ENCODE measurements at regions not wholly inside any gene's neighbourhood (a gene's known extent, or its start where the extent isn't known, plus 50 kb on each side); places are given as distances from the start of the nearest gene placed in this dataset.

- DNase-seq, result no peak
- TF ChIP-seq CTCF (IDR thresholded peaks at IDR 0.05), result no peak
- TF ChIP-seq POLR2A (IDR thresholded peaks at IDR 0.05), result no peak
- no peak for TF ChIP-seq EP300 (IDR thresholded peaks at IDR 0.05)
- Histone ChIP-seq H3K4me3 (no peak overlapping the region), H3K4me1 (ENCODE audit: insufficient read depth) (no peaks in the 10 kb centered on the region), H3K36me3 (no peaks in the 10 kb centered on the region), H3K27ac (no peak overlapping the region), H3K9me3 (no peaks in the 10 kb centered on the region), H3K27me3 (no peaks in the 10 kb centered on the region)
- intact Hi-C loops (cut with DNase I), result no loop called here
- WGBS, 3 donors, result 81 to 86% (median 82%) methylated on average over 2 of the region's 2 CpGs
Observed at GRCh38 chr11:79697905-79698304, 257.1 kb upstream of the TENM4 start.

GRCh38 chr11:79694368-79694767, 253.5 kb upstream of the TENM4 start:
- no peak for TF ChIP-seq CTCF (IDR thresholded peaks at IDR 0.05)
- TF ChIP-seq POLR2A (IDR thresholded peaks at IDR 0.05), result no peak
- no peak for TF ChIP-seq EP300 (IDR thresholded peaks at IDR 0.05)
- no peaks in the 10 kb centered on the region for H3K9me3 ChIP-seq
- H3K4me1 ChIP-seq (ENCODE audit: insufficient read depth), result no peaks in the 10 kb centered on the region
- intact Hi-C loops (cut with DNase I), result loop anchor here in 1 of 4 donors (5.0 kb wide), 1 partner anchor 1393 kb away; no protein-coding TSS in a partner anchor
- H3K27me3 ChIP-seq, result no peaks in the 10 kb centered on the region
- H3K27ac ChIP-seq, result no peak overlapping the region
- H3K36me3 ChIP-seq, result no peaks in the 10 kb centered on the region
- WGBS, 3 donors, result 97 to 100% (median 98%) methylated on average over 1 of the region's 1 CpG
- DNase-seq, result no peak
- no peak overlapping the region for H3K4me3 ChIP-seq

DNA sequence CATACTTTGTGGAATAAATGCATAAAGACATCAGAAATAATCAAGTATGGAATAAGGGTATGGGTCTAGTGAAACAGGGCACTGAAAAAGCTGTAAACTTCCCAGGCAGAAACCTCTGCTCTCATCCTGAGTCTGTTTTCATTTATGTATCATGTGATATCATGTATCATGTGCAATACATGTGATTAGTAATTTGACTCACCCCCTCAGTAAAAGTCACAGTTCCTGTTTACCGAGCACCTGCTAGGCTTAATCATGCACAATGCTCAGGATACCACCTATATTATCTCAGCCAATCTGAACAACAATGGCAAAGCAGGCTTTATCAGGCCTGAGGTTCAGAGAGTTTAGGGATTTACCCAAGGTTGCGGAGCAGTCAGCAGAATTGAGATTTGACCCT, 250.6 kb upstream of the TENM4 start:
- H3K27me3 ChIP-seq, result no peaks in the 10 kb centered on the region
- no peaks in the 10 kb centered on the region for H3K4me1 ChIP-seq (ENCODE audit: insufficient read depth)
- intact Hi-C loops (cut with DNase I), result loop anchor here in 1 of 4 donors (5.0 kb wide), 1 partner anchor 1396 kb away; no protein-coding TSS in a partner anchor
- WGBS, 3 donors, result 94 to 97% (median 94%) methylated on average over 2 of the region's 2 CpGs
- no peak for DNase-seq
- H3K36me3 ChIP-seq, result no peaks in the 10 kb centered on the region
- H3K27ac ChIP-seq, result no peak overlapping the region
- no peak overlapping the region for H3K4me3 ChIP-seq
- TF ChIP-seq CTCF (IDR thresholded peaks at IDR 0.05) (no peak), EP300 (IDR thresholded peaks at IDR 0.05) (no peak), POLR2A (IDR thresholded peaks at IDR 0.05) (no peak)
- no peaks in the 10 kb centered on the region for H3K9me3 ChIP-seq

DNA sequence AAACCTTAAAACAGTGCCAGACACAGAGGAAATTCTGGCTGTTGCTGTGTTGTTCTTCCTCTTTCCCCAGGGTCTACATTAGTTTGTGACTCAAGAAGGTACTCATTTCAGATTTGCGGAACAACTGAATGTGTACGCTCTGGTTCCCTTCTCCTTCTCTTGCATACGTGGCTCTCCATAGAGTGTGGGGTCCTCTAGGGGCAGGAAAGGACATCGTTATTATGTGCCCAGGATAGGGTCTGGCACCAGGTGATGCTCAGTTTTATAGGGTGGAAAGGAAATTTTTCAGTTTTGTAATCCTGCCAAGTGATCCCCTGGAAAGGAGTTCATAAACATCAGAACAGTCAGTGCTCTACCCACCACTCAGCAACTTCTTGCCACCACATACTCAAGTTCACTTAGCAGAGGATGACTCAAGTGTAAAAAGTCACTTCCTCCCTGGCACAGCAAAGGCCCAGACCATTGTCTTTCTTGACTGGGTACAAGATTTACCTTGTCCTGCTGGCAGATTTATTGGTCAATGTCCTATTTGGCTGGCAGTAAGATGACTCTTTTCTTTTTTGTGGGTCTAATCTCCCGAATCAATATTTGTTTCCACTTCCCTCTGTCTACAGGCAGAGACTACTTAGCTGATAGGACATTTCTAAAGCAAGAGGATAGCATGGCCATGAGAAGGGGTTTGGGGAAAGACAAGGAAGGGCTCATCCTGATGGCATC, 246.0 kb upstream of the TENM4 start:
- TF ChIP-seq POLR2A (IDR thresholded peaks at IDR 0.05) (no peak), EP300 (IDR thresholded peaks at IDR 0.05) (no peak), CTCF (IDR thresholded peaks at IDR 0.05) (no peak)
- Histone ChIP-seq H3K9me3 (no peaks in the 10 kb centered on the region), H3K27ac (no peak overlapping the region), H3K4me1 (ENCODE audit: insufficient read depth) (no peaks in the 10 kb centered on the region), H3K36me3 (no peaks in the 10 kb centered on the region), H3K27me3 (no peaks in the 10 kb centered on the region), H3K4me3 (no peak overlapping the region)
- intact Hi-C loops (cut with DNase I), result no loop called here
- no peak for DNase-seq
- 85 to 90% (median 90%) methylated on average over 5 of the region's 5 CpGs for WGBS, 3 donors
